AG09309 (cell line): ENCODE measurements at regions not wholly inside any gene's neighbourhood (a gene's known extent, or its start where the extent isn't known, plus 50 kb on each side); places are given as distances from the start of the nearest gene placed in this dataset.

Experiments used
- DNase-seq: peaks from one replicate; pipeline ENCODE4 v3.0.0-alpha.2; 2010; ENCODE audit warnings: low read depth
- H3K4me3 ChIP-seq: 2 replicates; pipeline ENCODE4 v1.5.1; 2011; ENCODE audit warnings: mild to moderate bottlenecking, low read depth, low read length, moderate library complexity; ENCODE audit not compliant: control insufficient read depth
- TF ChIP-seq, protein P1 (sequence below): IDR thresholded peaks from 2 replicates; pipeline ENCODE4 v1.5.1; 2011; ENCODE audit warnings: mild to moderate bottlenecking, low read depth, low read length, inconsistent platforms; ENCODE audit not compliant: insufficient read depth, control insufficient read depth; ENCODE audit errors: missing control alignments

DNA sequence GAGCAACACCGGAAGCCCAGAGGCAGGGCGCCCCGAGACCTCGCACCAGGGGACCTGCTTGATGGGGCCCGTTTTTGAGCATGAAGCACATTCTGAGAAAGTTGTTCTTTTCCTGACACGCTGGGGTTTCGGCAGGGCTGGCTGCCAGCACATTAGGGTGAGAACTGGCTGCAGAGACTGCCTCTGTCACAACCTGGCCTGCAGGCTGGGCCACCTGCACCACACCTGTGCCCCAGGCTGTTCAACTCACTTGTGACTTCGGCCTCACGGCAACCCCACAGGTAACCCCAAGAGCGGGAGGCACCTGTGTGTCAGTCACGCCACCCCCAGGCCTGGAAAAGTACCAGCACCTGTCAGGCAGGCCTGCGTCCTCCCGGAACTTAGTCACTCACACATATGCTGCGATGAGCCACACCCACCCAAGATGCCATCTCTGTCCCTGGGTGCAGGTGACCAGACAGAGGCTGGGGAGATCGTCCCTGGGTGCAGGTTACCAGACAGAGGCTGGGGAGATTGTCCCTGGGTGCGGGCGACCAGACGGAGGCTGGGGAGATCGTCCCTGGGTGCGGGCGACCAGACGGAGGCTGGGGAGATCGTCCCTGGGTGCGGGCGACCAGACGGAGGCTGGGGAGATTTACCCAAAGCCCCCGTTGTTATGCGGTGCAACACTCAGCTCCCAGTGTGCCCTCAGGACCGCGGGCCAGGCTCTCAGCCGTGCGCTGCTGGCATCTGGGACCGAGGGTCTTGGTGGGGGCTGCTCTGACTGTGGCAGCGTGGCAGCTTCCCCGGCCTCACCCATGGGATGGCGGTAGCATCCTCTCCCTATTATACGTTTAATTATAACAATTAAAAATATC is 82.5 kb upstream of the BHLHE23 start:
- no peak for DNase-seq
- H3K4me3 ChIP-seq = no peak overlapping the region
- TF ChIP-seq, protein P1, sequence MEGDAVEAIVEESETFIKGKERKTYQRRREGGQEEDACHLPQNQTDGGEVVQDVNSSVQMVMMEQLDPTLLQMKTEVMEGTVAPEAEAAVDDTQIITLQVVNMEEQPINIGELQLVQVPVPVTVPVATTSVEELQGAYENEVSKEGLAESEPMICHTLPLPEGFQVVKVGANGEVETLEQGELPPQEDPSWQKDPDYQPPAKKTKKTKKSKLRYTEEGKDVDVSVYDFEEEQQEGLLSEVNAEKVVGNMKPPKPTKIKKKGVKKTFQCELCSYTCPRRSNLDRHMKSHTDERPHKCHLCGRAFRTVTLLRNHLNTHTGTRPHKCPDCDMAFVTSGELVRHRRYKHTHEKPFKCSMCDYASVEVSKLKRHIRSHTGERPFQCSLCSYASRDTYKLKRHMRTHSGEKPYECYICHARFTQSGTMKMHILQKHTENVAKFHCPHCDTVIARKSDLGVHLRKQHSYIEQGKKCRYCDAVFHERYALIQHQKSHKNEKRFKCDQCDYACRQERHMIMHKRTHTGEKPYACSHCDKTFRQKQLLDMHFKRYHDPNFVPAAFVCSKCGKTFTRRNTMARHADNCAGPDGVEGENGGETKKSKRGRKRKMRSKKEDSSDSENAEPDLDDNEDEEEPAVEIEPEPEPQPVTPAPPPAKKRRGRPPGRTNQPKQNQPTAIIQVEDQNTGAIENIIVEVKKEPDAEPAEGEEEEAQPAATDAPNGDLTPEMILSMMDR = no peak

DNA sequence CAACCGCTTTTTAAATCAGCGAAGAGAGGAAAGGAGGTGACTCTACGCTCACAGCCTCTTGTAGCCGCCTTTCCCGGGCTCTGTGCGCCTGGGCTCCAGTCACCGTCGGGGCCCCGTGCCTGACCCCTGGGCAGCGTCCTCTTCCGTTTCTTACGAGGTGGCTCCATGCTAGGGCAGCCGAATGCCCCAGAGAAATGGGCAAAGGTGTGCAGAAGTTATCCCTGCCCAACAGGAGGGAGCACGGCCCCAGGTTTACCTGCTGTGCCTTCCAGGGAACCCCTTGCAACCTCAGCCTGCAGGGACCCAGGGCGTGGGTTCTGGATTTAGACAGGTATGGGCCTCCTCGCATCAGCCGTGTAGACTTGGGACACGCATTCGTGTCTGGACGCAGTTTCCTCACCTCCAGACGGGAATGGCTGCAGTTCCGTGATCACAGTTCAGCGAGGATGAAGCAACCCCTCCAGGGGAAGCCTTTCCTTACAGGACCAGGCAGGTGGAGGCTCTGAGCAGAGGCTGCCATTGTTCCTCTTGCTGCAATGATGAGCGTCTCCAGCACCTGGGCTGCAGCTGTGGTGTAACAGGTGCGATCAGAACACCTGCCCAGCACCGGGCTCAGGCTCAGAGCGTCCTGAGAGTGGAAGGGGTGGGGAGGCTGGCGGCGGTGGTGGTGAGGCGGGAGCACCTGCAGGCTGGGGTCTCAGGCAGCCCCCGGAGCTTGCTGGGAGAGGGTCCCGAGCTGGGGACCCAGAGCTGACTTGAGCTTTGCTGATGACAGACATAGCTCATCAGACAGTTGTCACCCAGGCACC is 81.3 kb upstream of the BHLHE23 start:
- TF ChIP-seq, protein P1 = no peak
- no peak overlapping the region for H3K4me3 ChIP-seq
- no peak for DNase-seq

GRCh38 chr20:63087236-63087871 is 80.6 kb upstream of the BHLHE23 start:
- H3K4me3 ChIP-seq = no peak overlapping the region

DNA sequence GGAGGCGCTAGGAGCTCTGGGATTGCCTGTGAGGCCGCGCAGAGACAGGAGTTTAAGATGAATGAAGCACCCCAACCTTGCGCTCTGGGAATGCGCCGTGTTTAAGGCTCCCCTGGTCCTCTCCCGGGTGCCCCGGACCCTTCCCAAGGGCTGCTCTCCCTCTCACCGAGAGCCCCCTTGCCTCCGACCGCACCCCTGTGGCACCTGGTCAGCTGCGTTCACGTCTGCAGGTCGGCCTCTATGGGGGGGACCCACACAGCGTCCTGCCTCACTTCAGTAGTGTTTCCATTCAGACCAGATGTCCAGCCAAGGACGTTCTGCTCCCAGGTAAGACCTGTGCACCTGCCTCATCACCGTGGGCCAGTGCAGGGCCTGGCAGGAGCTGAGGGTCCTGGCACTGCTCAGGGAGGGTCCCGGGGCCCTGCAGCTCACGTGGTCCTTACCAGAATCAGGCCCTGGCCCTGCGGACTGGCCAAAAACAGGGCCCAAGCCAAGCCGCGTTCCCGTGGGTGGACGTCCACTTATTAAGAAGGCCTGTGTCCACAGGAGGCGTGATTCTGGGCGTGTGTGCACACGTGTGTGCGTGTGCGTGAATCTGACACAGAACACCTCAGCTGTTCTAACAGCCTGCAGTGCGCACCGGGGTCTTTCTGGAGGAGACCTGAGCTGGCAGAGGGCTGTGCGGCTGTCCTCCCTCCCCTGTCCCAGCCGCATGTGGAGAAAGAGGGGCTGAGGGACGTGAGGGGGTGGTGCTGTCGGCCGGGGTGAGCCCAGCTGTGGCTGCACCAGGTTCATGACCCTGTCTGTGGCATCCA is 79.9 kb upstream of the BHLHE23 start:
- H3K4me3 ChIP-seq = no peak overlapping the region
- TF ChIP-seq, protein P1 = no peak
- DNase-seq = no peak

More at GRCh38 chr20:63087236-63087871, 80.6 kb upstream of the BHLHE23 start:
- no peak for DNase-seq
- TF ChIP-seq, protein P1 = no peak

DNA sequence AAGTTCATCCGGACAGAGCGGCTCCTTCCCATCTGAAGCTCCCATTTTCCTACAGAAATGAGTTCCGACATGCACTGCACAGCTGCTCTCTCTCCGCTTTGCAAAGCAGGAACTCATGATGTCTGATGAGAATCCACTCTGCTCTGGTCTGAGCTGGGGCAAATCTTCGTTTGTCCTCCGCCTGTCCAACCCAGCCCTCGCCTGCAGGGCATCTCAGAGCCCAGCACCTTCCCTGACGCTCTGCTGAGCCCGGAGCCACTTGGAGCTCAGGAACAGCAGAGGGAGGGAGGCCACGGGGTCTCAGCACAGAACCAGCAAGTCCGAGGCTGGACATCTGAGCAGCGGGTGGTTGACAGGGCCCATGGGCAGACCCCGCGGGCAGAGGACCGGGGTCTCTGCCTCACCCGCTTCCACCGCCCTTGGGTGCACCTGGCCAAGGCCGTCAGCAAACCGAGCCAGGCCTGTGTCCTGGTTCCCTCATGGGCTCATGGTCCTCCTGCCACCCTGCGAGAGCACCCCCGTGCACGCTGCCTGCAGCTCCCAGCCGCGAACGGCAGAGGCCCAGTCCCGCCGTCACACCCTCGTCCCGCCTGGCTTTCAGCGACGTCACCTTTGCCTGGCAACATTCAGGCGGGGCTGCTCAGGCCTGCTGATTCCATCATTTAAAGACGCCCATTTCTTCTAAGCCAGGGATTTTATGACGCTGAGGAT is 78.5 kb upstream of the BHLHE23 start:
- no peak for DNase-seq
- no peak overlapping the region for H3K4me3 ChIP-seq
- TF ChIP-seq, protein P1 = no peak
